ENCODE measurements at regions not wholly inside any gene's neighbourhood (a gene's known extent, or its start where the extent isn't known, plus 50 kb on each side); places are given as distances from the start of the nearest gene placed in this dataset.

- peaks cover 10% of the 10 kb centered on the region for H3K4me1 ChIP-seq
- no peaks in the 10 kb centered on the region for H3K9me3 ChIP-seq (replicated peaks)
- no peaks in the 10 kb centered on the region for H3K36me3 ChIP-seq
- H3K4me3 ChIP-seq = no peak overlapping the region
- intact Hi-C loops (cut with micrococcal nuclease) = loop anchor here (10.0 kb wide), 1 partner anchor 254 kb away; no protein-coding TSS in a partner anchor
- no peak for DNase-seq
- peaks cover 8% of the 10 kb centered on the region for H3K27me3 ChIP-seq (ENCODE audit: low read depth)
- TF ChIP-seq, protein P1, sequence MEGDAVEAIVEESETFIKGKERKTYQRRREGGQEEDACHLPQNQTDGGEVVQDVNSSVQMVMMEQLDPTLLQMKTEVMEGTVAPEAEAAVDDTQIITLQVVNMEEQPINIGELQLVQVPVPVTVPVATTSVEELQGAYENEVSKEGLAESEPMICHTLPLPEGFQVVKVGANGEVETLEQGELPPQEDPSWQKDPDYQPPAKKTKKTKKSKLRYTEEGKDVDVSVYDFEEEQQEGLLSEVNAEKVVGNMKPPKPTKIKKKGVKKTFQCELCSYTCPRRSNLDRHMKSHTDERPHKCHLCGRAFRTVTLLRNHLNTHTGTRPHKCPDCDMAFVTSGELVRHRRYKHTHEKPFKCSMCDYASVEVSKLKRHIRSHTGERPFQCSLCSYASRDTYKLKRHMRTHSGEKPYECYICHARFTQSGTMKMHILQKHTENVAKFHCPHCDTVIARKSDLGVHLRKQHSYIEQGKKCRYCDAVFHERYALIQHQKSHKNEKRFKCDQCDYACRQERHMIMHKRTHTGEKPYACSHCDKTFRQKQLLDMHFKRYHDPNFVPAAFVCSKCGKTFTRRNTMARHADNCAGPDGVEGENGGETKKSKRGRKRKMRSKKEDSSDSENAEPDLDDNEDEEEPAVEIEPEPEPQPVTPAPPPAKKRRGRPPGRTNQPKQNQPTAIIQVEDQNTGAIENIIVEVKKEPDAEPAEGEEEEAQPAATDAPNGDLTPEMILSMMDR (IDR thresholded peaks at IDR 0.05; ENCODE audit: borderline replicate concordance) = no peak
- no peak overlapping the region for H3K27ac ChIP-seq (replicated peaks)
Observed at GRCh38 chr6:104521176-104521575, 338.5 kb downstream of the HACE1 start.

- Histone ChIP-seq H3K27ac (replicated peaks) (no peak overlapping the region), H3K9me3 (replicated peaks) (no peaks in the 10 kb centered on the region), H3K27me3 (ENCODE audit: low read depth) (peaks cover 8% of the 10 kb centered on the region), H3K36me3 (no peaks in the 10 kb centered on the region), H3K4me3 (no peak overlapping the region), H3K4me1 (no peaks in the 10 kb centered on the region)
- intact Hi-C loops (cut with micrococcal nuclease) = no loop called here
- TF ChIP-seq, protein P1 (IDR thresholded peaks at IDR 0.05; ENCODE audit: borderline replicate concordance) = no peak
- DNase-seq = no peak
Observed at GRCh38 chr6:104519566-104519965, 340.2 kb downstream of the HACE1 start.

DNA sequence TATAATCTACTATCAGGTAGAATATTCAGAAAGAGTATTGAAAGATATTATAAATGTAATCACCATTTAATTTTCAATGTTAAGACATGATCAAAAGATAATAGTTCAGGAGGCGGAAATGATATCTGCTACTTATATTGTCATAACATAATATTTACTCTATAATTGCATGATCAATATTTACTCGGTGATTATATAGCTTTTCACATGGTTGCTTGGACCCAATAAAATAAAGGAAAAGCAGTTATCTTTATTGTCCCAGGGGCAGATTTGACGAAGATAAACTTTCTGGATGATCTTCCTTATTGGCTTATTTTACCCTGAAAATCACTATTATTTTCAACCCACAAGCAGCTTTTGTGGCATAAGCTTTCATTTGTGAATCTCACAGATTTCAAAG is 350.4 kb downstream of the HACE1 start:
- DNase-seq = no peak
- TF ChIP-seq, protein P1 (IDR thresholded peaks at IDR 0.05; ENCODE audit: borderline replicate concordance) = no peak
- H3K36me3 ChIP-seq = no peaks in the 10 kb centered on the region
- H3K4me3 ChIP-seq = no peak overlapping the region
- intact Hi-C loops (cut with micrococcal nuclease) = no loop called here
- no peaks in the 10 kb centered on the region for H3K4me1 ChIP-seq
- no peaks in the 10 kb centered on the region for H3K9me3 ChIP-seq (replicated peaks)
- H3K27ac ChIP-seq (replicated peaks) = no peak overlapping the region
- no peaks in the 10 kb centered on the region for H3K27me3 ChIP-seq (ENCODE audit: low read depth)

GRCh38 chr6:104506429-104506828 is 353.3 kb downstream of the HACE1 start:
- no peak for DNase-seq
- no peaks in the 10 kb centered on the region for H3K9me3 ChIP-seq (replicated peaks)
- H3K27me3 ChIP-seq (ENCODE audit: low read depth) = no peaks in the 10 kb centered on the region
- H3K36me3 ChIP-seq = no peaks in the 10 kb centered on the region
- no peak overlapping the region for H3K27ac ChIP-seq (replicated peaks)
- TF ChIP-seq, protein P1 (IDR thresholded peaks at IDR 0.05; ENCODE audit: borderline replicate concordance) = no peak
- no peak overlapping the region for H3K4me3 ChIP-seq
- no peaks in the 10 kb centered on the region for H3K4me1 ChIP-seq
- intact Hi-C loops (cut with micrococcal nuclease) = no loop called here

DNA sequence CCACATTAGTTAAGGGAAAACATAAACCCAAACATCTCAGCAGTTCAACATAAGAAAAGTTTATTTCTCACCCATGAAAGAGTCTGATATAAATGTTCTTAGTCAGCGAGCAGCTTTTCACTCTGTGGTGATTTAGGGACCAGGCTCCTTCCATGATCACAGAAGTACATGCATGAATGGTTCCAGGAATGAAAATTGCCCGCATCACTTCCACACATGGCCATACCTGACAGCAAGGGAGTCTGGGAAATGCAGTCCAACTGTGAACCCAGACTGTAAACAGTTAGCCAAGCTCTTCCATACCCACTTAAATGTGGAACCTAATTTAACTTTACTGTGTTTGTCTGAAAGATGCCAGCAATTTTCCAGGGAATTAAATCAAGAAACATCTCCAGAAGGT is 353.9 kb downstream of the HACE1 start:
- DNase-seq = no peak
- Histone ChIP-seq H3K4me1 (no peaks in the 10 kb centered on the region), H3K4me3 (no peak overlapping the region), H3K36me3 (no peaks in the 10 kb centered on the region), H3K27me3 (ENCODE audit: low read depth) (no peaks in the 10 kb centered on the region), H3K27ac (replicated peaks) (no peak overlapping the region), H3K9me3 (replicated peaks) (no peaks in the 10 kb centered on the region)
- intact Hi-C loops (cut with micrococcal nuclease) = no loop called here
- TF ChIP-seq, protein P1 (IDR thresholded peaks at IDR 0.05; ENCODE audit: borderline replicate concordance) = no peak

DNA sequence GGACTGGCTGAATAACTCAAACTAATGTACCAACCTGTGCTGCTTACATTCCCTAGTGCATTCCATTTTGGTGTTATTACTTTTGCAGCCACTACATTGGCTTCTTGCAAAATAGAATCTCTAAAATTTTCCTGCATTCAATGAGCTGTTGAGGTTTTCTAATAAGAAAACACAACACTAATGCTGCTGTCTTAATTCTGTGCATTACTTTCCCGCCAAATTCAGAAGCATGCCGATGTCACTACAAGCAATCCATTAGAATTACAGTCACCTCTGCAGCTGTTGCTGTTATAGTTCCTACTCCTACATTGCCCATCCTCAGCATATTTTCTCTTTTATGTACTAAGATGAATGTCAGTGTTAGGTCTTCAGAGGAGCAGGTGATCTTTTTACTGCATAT is 359.5 kb downstream of the HACE1 start:
- Histone ChIP-seq H3K27me3 (ENCODE audit: low read depth) (no peaks in the 10 kb centered on the region), H3K9me3 (replicated peaks) (no peaks in the 10 kb centered on the region), H3K4me3 (no peak overlapping the region), H3K27ac (replicated peaks) (no peak overlapping the region), H3K36me3 (no peaks in the 10 kb centered on the region), H3K4me1 (no peaks in the 10 kb centered on the region)
- TF ChIP-seq, protein P1 (IDR thresholded peaks at IDR 0.05; ENCODE audit: borderline replicate concordance) = no peak
- intact Hi-C loops (cut with micrococcal nuclease) = no loop called here
- no peak for DNase-seq

Data from left ventricle myocardium inferior (tissue), 1 donor.